ENCODE measurements at regions not wholly inside any gene's neighbourhood (a gene's known extent, or its start where the extent isn't known, plus 50 kb on each side); places are given as distances from the start of the nearest gene placed in this dataset.

DNA sequence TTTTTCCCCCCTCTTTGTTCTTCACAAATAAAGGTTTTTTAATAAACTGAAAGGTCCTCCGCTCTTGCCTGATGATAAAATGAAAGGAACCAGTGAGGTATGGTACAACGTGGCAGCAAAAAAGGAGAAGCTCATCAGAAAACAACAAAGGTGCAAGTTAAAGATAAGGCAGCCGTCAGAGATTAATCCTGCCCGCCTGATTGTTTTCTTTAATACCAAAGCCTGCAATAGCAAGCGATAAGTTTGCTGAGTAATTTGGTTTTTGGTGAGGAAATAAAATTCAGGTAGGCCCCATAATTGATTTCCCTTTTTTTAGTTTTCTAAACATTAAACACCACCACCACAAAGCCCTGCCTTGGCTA is 177.9 kb downstream of the MBOAT1 start:
- TF ChIP-seq, protein P1, sequence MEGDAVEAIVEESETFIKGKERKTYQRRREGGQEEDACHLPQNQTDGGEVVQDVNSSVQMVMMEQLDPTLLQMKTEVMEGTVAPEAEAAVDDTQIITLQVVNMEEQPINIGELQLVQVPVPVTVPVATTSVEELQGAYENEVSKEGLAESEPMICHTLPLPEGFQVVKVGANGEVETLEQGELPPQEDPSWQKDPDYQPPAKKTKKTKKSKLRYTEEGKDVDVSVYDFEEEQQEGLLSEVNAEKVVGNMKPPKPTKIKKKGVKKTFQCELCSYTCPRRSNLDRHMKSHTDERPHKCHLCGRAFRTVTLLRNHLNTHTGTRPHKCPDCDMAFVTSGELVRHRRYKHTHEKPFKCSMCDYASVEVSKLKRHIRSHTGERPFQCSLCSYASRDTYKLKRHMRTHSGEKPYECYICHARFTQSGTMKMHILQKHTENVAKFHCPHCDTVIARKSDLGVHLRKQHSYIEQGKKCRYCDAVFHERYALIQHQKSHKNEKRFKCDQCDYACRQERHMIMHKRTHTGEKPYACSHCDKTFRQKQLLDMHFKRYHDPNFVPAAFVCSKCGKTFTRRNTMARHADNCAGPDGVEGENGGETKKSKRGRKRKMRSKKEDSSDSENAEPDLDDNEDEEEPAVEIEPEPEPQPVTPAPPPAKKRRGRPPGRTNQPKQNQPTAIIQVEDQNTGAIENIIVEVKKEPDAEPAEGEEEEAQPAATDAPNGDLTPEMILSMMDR (conservative IDR thresholded peaks at IDR 0.05), result no peak
- no peak for TF ChIP-seq ZFX (IDR thresholded peaks at IDR 0.05)

Data from C4-2B (cell line).